ENCODE measurements at regions not wholly inside any gene's neighbourhood (a gene's known extent, or its start where the extent isn't known, plus 50 kb on each side); places are given as distances from the start of the nearest gene placed in this dataset.

DNA sequence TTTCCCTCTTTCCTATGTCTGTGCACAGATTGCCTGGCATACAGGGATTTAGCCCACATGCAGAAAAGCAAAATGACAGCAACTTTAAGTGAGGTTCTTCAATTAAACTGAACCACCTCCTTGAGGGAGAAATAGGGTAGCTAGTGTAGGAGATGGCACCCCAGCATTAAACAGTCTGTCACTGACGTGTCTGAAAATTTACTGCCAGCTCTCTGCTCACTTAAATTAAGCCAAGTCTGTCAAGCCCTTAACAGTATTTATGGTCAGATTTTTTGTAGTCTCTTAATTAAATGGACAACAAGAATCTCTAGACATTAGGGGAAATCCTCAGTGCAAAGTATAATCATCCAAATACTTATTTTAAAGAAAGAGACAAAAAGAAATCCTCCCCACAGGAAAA is 696.5 kb upstream of the PTBP2 start:
- 73% methylated on average over 1 of the region's 1 CpG; no CpG with 5 or more reads in 1 of the 2 experiments for whole genome bisulfite sequencing, 2 experiments (ENCODE audit: extremely low coverage in 1 of 2, insufficient coverage in 1 of 2, insufficient read length in 1 of 2, insufficient replicate concordance in 2 of 2, low coverage in 1 of 2, low lambda C conversion rate in 2 of 2, missing lambda C conversion rate in 1 of 2)
- Histone ChIP-seq H4K20me1 (replicated peaks in 1 of 2; ENCODE audit: control insufficient read depth in 1 of 2, insufficient read depth in 2 of 2, low read length in 2 of 2) (no peaks in the 10 kb centered on the region), H3K23me2 (ENCODE audit: low read depth, low read length) (no peaks in the 10 kb centered on the region), H3K18ac (ENCODE audit: extremely low read depth, low read length) (no peak overlapping the region), H4K8ac (ENCODE audit: extremely low read depth, insufficient read depth, low read length) (no peak overlapping the region), H3K4me3 (ENCODE audit: extremely low read depth in 1 of 4, insufficient read depth in 2 of 4, low read depth in 3 of 4, low read length in 4 of 4) (no peak overlapping the region), H3K79me1 (ENCODE audit: low read depth, low read length) (no peaks in the 10 kb centered on the region), H3K56ac (replicated peaks; ENCODE audit: insufficient read length, low read depth, low read length) (no peak overlapping the region), H3K4me1 (replicated peaks in 1 of 4; ENCODE audit: control insufficient read depth in 3 of 4, insufficient read depth in 4 of 4, low read length in 3 of 4) (no peaks in the 10 kb centered on the region), H4K5ac (ENCODE audit: insufficient read length, low read depth, low read length) (no peak overlapping the region), H3K4me2 (ENCODE audit: insufficient read depth in 1 of 2, low read depth in 2 of 2, low read length in 2 of 2) (no peak overlapping the region), H2BK15ac (ENCODE audit: low read length) (no peak overlapping the region; the same call in 1 of the 2 replicates), H2BK120ac (replicated peaks; ENCODE audit: low read depth, low read length) (no peak overlapping the region), H2BK20ac (ENCODE audit: low read length) (no peak overlapping the region), H2BK5ac (ENCODE audit: low read depth, low read length) (no peak overlapping the region), H3K27me3 (replicated peaks in 1 of 4; ENCODE audit: control insufficient read depth in 3 of 4, extremely low read depth in 1 of 4, insufficient read depth in 3 of 4, low read length in 3 of 4) (no peaks in the 10 kb centered on the region), H4K91ac (replicated peaks; ENCODE audit: insufficient read length, low read length) (no peak overlapping the region), H3K79me2 (ENCODE audit: control insufficient read depth in 1 of 2, insufficient read depth in 2 of 2, low read length in 2 of 2) (no peaks in the 10 kb centered on the region), H2BK12ac (ENCODE audit: low read depth, low read length) (no peak overlapping the region), H2AFZ (ENCODE audit: low read length) (no peak overlapping the region), H3K9me3 (ENCODE audit: insufficient read depth in 2 of 2, low read depth in 1 of 2, low read length in 1 of 2) (peaks cover 14 to 16% of the 10 kb centered on the region in 2 experiments), H3K9ac (replicated peaks in 1 of 4; ENCODE audit: extremely low read depth in 1 of 4, low read depth in 3 of 4, low read length in 3 of 4) (no peak overlapping the region), H2AK5ac (ENCODE audit: low read depth, low read length) (no peak overlapping the region), H3K23ac (ENCODE audit: insufficient read length) (no peak overlapping the region), H3K14ac (ENCODE audit: insufficient read length) (no peak overlapping the region), H3K27ac (ENCODE audit: low read depth, low read length) (no peak overlapping the region), H3K4ac (replicated peaks; ENCODE audit: insufficient read length, low read depth, low read length) (no peak overlapping the region), H3K36me3 (ENCODE audit: control insufficient read depth in 2 of 4, insufficient read depth in 4 of 4, low read length in 3 of 4) (no peaks in the 10 kb centered on the region)
- DNase-seq (ENCODE audit: low read depth in 1 of 2, low spot score in 2 of 2) (no peak), FAIRE-seq (no peak)
- ChIA-PET CTCF (ENCODE audit: partially characterized antibody) (no interaction called here), POLR2A (ENCODE audit: partially characterized antibody) (no interaction called here)
- TF ChIP-seq MAX (IDR thresholded peaks at IDR 0.05) (no peak), SIX5 (IDR thresholded peaks at IDR 0.05; ENCODE audit: low read depth, low read length) (no peak), RXRA (IDR thresholded peaks at IDR 0.05; ENCODE audit: insufficient read depth, low read depth, low read length) (no peak), NRF1 (IDR thresholded peaks at IDR 0.05; ENCODE audit: low read depth, low read length) (no peak), ASH2L (IDR thresholded peaks at IDR 0.05; ENCODE audit: low read length) (no peak), SP4 (IDR thresholded peaks at IDR 0.05; ENCODE audit: low read length) (no peak)

All from H1 (cell line).